Adrenal gland (tissue), 5 donors: ENCODE measurements at regions not wholly inside any gene's neighbourhood (a gene's known extent, or its start where the extent isn't known, plus 50 kb on each side); places are given as distances from the start of the nearest gene placed in this dataset.

ENCODE experiments used
- POLR2A ChIP-seq, 2 donors: fragments of 450-650 bp; IDR thresholded peaks; one replicate each; pipeline ENCODE4 v1.6.1; 2017; ENCODE audit warnings: antibody characterized with exemption in 2 of 2, mild to moderate bottlenecking in 2 of 2, moderate library complexity in 1 of 2
- TF ChIP-seq, protein P1 (sequence below), 6 experiments: fragments of 450-650 bp in 4 of 6; fragments of 200-600 bp in 2 of 6; sonication (generic) in 1 of 6; IDR thresholded peaks; 1 replicate in 5 of 6; 2 replicates in 1 of 6; pipeline versions ENCODE4 v1.5.1 to v1.8.0; 2016 to 2021; ENCODE audit warnings: antibody characterized with exemption in 6 of 6, mild to moderate bottlenecking in 2 of 6, moderate library complexity in 1 of 6
- donor health status: DM: no; HTN: no; CAD: no.

DNA sequence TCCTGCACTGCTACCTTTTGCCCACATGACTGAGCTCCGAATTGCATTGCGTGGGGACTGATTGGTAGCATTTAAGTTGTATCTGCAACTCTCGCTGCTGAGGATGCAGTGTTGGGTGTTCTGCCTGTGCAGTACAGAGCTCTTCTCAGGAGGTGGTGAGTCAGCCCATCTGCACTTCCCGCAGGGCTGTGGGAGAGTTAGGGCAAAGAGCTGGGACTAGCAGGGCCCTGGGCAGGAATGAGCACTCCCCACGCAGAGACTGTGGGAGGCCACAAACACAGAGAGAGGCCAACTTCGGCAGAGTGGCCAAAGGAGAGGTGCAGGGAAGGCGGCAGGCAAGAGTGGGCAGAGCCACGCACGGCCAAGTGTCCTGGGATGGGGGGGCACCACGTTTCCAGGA is 244.7 kb downstream of the SIPA1L2 start:
- TF ChIP-seq, protein P1, sequence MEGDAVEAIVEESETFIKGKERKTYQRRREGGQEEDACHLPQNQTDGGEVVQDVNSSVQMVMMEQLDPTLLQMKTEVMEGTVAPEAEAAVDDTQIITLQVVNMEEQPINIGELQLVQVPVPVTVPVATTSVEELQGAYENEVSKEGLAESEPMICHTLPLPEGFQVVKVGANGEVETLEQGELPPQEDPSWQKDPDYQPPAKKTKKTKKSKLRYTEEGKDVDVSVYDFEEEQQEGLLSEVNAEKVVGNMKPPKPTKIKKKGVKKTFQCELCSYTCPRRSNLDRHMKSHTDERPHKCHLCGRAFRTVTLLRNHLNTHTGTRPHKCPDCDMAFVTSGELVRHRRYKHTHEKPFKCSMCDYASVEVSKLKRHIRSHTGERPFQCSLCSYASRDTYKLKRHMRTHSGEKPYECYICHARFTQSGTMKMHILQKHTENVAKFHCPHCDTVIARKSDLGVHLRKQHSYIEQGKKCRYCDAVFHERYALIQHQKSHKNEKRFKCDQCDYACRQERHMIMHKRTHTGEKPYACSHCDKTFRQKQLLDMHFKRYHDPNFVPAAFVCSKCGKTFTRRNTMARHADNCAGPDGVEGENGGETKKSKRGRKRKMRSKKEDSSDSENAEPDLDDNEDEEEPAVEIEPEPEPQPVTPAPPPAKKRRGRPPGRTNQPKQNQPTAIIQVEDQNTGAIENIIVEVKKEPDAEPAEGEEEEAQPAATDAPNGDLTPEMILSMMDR (IDR thresholded peaks at IDR 0.05) = no peak
- TF ChIP-seq POLR2A (IDR thresholded peaks at IDR 0.05) = no peak
